ENCODE measurements at regions not wholly inside any gene's neighbourhood (a gene's known extent, or its start where the extent isn't known, plus 50 kb on each side); places are given as distances from the start of the nearest gene placed in this dataset.

DNA sequence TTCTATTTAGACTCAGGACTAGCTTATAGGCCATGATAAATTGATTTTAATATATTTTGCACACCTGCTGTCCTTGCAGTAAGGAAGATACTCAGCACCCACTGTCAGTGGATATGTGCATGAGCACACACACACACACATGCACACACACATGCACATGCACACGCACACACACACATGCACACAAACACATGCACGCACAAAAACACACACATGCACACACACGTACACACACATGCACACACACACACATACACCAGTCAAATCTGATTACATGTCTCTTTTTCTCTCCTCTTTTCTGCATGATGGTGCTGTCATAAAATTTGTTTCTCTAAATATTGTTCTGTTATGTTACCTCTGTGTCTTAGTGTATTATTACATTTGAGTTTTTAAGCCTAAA lies 87.3 kb upstream of the OSTN start:
- TF ChIP-seq, protein P1, sequence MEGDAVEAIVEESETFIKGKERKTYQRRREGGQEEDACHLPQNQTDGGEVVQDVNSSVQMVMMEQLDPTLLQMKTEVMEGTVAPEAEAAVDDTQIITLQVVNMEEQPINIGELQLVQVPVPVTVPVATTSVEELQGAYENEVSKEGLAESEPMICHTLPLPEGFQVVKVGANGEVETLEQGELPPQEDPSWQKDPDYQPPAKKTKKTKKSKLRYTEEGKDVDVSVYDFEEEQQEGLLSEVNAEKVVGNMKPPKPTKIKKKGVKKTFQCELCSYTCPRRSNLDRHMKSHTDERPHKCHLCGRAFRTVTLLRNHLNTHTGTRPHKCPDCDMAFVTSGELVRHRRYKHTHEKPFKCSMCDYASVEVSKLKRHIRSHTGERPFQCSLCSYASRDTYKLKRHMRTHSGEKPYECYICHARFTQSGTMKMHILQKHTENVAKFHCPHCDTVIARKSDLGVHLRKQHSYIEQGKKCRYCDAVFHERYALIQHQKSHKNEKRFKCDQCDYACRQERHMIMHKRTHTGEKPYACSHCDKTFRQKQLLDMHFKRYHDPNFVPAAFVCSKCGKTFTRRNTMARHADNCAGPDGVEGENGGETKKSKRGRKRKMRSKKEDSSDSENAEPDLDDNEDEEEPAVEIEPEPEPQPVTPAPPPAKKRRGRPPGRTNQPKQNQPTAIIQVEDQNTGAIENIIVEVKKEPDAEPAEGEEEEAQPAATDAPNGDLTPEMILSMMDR (IDR thresholded peaks at IDR 0.05) = no peak
- TF ChIP-seq POLR2A (IDR thresholded peaks at IDR 0.05) = no peak
- Histone ChIP-seq H3K9me3 (no peaks in the 10 kb centered on the region), H3K4me1 (no peaks in the 10 kb centered on the region), H3K27me3 (no peaks in the 10 kb centered on the region), H3K27ac (no peak overlapping the region), H3K4me3 (no peak overlapping the region), H3K36me3 (no peaks in the 10 kb centered on the region)
- 58 to 85% methylated on average over 3 of the region's 3 CpGs for WGBS, 2 donors
- intact Hi-C loops (cut with DNase I) = no loop called here
- DNase-seq = no peak

DNA sequence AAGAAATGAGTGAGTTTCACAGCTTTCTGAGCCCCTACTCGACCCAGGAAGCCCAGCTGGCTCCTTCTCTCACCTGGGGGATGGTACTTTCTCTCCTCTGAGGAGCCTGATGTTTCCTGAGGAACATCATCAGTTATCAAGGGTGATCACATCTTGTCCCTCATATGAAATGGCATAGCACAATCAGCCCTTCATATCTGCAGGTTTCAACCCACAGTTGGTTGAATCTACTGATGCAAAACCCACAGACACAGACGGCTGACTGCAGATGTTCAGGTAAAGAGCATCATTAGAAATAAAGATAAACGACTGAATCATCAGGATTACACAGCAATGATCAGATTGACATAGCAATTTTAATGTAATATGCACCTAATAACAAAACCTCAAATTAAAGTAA lies 93.6 kb upstream of the OSTN start:
- Histone ChIP-seq H3K9me3 (no peaks in the 10 kb centered on the region), H3K4me1 (no peaks in the 10 kb centered on the region), H3K27ac (no peak overlapping the region), H3K4me3 (no peak overlapping the region), H3K36me3 (no peaks in the 10 kb centered on the region), H3K27me3 (no peaks in the 10 kb centered on the region)
- no peak for DNase-seq
- 40 to 62% methylated on average over 2 to 3 of the region's 3 CpGs for WGBS, 2 donors
- intact Hi-C loops (cut with DNase I) = no loop called here
- no peak for TF ChIP-seq POLR2A (IDR thresholded peaks at IDR 0.05)
- TF ChIP-seq, protein P1 (IDR thresholded peaks at IDR 0.05) = no peak

DNA sequence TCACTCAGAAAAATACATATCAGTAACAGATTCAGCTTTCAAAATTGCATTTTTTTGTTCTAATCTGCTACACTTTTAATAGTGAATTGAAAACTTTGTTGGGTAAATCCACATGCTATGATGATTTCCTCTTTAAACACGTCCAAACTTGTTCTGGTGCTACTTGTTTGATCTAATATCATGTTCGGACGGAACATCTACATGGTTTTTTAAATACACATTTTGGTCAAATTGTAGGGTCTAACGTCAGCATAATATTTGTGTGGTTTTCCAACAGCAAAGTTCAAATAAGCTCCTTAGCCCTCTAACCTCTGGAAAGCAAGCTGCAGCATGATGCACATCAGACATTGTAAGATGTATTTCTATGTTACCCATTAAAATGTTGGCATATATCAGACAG lies 98.5 kb upstream of the OSTN start:
- intact Hi-C loops (cut with DNase I) = no loop called here
- Histone ChIP-seq H3K4me1 (no peaks in the 10 kb centered on the region), H3K27ac (no peak overlapping the region), H3K4me3 (no peak overlapping the region), H3K36me3 (no peaks in the 10 kb centered on the region), H3K9me3 (no peaks in the 10 kb centered on the region), H3K27me3 (no peaks in the 10 kb centered on the region)
- no peak for DNase-seq
- 33 to 56% methylated on average over 4 of the region's 4 CpGs for WGBS, 2 donors
- no peak for TF ChIP-seq POLR2A (IDR thresholded peaks at IDR 0.05)
- TF ChIP-seq, protein P1 (IDR thresholded peaks at IDR 0.05) = no peak

DNA sequence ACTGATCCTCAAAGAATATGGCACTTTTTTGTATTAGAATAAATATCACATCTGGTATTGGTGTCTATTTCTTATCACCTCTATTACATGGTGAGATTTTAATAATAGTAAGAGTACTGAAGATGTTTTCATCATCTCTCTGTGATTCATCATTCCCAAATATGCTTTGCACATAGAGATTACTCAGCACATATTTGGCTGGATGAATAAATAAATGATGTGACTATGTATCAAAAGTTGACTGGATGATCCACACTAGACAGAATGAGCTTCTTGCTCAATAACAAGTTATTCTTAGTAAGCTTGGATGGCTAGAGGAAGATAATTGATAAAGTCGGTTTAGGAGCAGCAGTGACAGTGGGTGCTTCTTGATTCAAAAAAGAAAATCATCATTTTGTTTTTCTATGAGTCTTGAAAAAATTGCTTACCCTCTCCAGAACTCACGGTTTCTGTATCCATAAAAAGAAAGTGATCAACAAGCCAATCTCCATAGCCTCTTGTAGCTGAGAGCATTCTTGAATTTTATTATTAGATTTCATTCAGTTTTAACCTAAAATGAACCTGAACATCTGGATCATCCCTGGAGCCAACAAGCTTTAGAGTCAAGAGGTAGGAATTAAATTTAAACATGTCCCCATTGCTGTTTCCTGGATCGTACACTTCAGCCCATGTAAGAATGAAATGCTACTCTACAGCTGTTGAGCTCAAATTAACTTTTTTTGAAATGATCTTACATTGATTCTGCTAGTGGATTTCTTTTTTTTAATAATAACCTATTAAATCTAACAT lies 104.8 kb upstream of the OSTN start:
- Histone ChIP-seq H3K4me3 (no peak overlapping the region), H3K36me3 (no peaks in the 10 kb centered on the region), H3K9me3 (no peaks in the 10 kb centered on the region), H3K4me1 (no peaks in the 10 kb centered on the region), H3K27ac (no peak overlapping the region), H3K27me3 (no peaks in the 10 kb centered on the region)
- no peak for TF ChIP-seq POLR2A (IDR thresholded peaks at IDR 0.05)
- TF ChIP-seq, protein P1 (IDR thresholded peaks at IDR 0.05) = no peak
- 26 to 36% methylated on average over 3 of the region's 3 CpGs for WGBS, 2 donors
- DNase-seq = no peak
- intact Hi-C loops (cut with DNase I) = no loop called here

DNA sequence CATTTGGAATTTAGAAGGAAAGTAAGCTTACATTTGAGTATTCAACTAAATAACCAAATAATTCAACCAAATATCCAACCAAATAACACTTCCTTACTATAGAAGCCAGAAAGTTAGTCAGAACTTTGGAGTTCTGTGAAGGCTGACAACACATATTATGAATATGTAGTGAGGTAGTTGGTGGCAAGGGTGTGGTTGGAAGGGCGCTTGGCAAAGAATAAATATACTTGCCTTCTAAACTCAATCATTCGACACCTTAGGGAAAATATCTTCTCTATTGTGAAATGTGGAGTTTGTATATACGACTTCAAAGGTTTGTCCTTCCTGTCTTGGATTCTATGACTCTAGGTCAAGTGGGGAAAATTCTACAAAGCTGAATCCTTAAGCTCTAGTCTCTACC lies 111.7 kb upstream of the OSTN start:
- TF ChIP-seq POLR2A (IDR thresholded peaks at IDR 0.05) = no peak
- TF ChIP-seq, protein P1 (IDR thresholded peaks at IDR 0.05) = no peak
- Histone ChIP-seq H3K4me3 (no peak overlapping the region), H3K4me1 (no peaks in the 10 kb centered on the region), H3K27ac (no peak overlapping the region), H3K27me3 (no peaks in the 10 kb centered on the region), H3K36me3 (no peaks in the 10 kb centered on the region), H3K9me3 (no peaks in the 10 kb centered on the region)
- intact Hi-C loops (cut with DNase I) = no loop called here
- 44 to 59% methylated on average over 3 of the region's 3 CpGs for WGBS, 2 donors
- no peak for DNase-seq
